ENCODE measurements at regions not wholly inside any gene's neighbourhood (a gene's known extent, or its start where the extent isn't known, plus 50 kb on each side); places are given as distances from the start of the nearest gene placed in this dataset.

DNA sequence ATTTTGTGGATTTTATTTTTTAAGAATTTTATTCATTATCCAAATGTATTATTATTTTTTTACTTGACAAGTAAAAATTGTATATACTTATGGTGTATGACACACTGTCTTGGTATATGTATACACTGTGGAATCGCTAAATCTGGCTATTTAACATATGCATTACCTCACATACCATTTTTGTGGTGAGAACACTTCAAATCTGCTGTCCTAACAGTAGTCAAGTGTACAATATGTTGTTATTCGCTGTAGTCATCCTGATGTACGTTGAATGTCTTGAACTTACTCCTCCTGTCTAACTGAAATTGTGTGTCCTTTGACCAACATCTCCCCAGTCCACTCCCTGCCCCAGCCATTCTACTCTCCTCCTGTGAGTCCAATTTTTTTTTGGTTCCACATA lies 153.2 kb upstream of the PTPRM start:
- DNase-seq (ENCODE audit: extremely low read depth, low read depth, low spot score): no peak

DNA sequence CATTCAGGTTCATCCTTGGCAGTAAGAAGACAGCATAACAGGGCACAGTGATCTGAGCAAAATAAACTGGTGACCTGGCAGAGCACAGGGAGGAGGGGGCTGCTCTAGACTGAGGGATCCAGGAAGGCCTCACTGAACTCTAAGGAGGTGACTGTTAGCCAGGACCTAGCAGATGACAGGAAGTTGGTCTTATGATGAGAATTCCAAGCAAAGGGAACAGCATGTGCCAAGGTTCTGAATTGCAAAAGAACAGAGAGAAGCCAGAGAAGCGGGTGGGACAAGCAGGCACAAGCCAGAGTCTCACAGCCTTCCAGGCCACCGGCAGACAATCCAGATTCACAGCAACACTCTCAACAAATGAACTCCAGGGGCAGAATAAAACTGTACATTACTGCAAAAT lies 152.7 kb upstream of the PTPRM start:
- no peak for DNase-seq (ENCODE audit: extremely low read depth, low read depth, low spot score)

DNA sequence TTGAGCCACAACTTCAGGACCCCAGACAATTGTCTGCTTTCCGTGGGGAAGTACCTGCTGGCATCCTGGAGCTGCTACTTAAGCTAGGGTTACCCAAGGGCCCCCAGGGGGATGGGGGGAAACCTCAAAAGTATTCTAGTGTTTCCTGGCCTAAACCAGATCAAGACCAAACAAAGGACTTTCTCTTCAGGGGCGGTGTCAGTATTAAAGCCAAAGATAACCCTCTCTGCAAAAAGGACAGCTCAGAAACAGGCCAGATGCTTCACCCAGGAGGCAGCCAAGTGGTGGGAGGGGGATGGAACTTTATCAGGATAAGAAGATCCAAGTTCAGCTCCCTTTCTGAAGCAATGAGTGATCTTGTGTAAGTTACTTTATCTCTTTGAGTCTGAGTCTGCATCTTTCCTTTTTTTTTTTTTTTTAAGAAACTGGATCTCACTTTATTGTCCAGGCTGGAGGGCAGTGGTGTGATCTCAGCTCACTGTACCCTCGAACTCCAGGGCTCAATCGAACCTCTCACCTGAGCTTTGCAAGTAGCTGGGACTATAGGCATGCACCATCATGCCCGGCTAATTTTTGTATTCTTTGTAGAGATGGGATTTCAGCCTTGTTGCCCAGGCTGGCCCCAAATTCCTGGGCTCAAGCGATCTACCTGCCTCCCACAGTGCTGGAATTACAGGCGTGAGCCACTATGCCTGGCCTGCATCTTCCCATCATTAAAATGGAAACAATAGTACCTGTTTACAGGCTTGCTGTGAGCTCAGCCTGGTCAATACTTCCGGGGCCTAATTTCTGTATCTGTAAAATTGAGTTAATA lies 151.8 kb upstream of the PTPRM start:
- DNase-seq (ENCODE audit: extremely low read depth, low read depth, low spot score): no peak

DNA sequence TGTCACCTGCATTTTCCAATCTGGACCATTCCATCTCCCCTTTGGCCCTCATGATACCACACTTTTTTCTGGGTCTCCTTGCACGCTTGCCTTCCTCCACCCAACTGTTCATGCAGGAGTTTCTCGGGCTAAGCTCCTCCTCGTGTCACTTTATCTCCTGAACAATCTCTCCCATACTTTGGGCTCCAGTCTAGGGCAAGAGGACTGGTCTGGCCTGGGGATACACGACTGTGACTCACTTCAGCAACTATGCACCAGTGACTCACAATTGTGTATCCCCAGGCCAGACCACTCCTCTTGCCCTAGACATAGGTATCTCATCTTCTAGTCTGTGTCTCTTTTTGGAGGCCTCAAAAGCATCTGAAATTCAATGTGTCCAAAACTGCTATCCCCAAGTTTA lies 149.4 kb upstream of the PTPRM start:
- no peak for DNase-seq (ENCODE audit: extremely low read depth, low read depth, low spot score)

DNA sequence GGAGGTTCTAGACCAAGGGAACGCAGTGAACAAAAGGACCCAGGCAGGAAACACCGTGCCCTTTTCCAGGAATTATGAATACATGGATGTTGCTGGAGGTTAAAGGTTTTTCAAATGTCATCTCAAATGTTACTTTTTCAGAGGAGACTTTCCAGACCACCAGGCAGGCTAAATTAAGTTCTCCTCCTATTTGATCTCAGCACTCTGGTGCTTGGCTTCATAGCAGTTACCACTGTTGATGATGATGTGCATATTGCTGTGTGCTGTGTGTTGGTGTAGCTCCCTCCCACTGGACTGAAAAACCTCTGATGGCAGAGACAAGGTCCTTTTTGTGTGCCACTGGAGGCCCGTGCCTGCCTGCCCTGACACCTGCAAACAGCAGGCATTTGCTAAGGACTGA lies 137.3 kb upstream of the PTPRM start:
- no peak for DNase-seq (ENCODE audit: extremely low read depth, low read depth, low spot score)

DNA sequence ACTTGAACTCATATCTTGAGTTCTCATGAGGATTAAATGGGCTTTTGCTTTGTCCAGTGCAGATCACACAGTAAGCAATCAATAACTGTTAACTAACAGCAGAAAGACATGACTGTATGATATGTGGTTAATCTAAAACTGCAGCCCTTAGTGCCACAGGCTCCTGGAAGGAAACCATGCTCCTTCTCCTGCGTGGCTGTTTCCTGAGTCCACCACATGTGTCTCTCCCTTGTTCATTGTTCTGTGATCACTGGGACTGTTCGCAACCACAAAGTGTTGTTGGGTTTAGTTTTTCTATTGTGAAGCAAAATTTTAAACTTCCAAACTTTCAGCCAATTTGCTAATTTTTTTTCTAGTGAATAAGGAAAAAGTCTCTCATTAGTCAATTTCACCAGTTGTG lies 130.9 kb upstream of the PTPRM start:
- no peak for DNase-seq (ENCODE audit: extremely low read depth, low read depth, low spot score)

DNA sequence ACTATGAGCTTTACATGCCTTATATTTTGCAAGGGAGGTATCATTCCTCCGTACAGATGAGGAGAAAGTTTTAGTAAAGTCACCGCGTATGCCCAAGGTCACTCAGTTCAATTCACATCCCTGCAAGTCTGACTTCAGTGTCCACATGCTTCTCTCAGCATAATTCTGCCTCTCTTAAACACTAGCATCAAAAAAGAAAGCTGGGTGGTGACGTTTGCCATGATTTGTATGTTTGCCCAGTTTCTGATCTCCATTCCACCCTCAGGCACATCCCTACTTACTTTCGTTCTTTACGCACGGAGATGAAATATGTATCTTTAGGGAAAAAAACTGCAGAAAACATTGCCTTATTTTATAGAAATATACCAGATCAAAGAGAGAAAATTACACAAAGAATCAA lies 129.2 kb upstream of the PTPRM start:
- DNase-seq (ENCODE audit: extremely low read depth, low read depth, low spot score): no peak

DNA sequence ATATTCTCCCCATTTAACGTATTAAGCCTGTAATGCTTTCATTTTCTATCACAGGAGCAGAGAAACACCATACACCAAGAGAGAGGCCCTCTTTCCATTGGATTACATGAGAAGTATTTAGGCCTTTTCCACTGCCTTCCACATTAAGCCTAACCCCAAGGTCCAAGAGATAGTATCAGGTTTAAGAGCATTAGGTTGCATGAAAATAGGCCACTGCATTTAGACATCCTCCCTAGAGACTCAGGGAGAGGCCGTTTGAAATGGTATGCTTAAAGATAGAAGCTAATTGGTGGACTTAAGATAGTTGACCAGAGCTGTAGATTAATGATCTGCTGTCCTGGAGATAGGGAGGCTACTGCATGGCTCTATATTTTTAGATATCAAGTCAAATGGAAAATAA lies 128.5 kb upstream of the PTPRM start:
- DNase-seq (ENCODE audit: extremely low read depth, low read depth, low spot score): no peak

DNA sequence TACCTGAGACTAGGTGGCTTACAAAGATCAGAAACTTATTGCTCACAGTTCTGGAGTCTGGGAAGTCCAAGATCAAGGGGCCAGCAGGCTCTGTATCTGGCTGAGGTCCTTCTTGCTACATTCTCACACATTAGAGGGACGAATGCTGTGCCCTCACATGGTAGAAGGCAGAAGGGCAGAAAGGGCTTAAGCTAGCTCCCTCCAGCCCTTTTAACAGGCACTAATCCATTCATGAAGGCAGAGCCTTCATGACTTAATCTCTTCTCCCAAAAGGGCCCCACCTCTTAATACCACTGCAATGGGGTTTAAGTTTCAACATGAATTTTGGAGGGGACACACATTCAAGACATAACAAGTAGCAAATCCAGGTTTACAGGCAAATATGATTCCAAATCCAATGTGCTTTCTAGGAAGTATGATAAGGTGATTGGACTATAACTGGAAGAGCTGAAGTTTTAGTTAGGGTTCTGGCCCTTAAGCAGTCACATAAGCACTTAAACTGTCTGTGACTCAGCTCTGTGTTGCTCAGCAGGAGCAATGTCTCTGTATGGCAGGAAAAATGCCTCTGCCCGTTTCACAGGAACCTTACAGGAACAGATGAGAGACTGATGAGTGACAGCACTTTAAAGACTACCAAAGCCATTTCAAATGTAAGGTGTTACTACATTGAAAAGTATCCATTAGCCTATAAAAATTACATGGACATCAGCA lies 119.6 kb upstream of the PTPRM start:
- no peak for DNase-seq (ENCODE audit: extremely low read depth, low read depth, low spot score)

DNA sequence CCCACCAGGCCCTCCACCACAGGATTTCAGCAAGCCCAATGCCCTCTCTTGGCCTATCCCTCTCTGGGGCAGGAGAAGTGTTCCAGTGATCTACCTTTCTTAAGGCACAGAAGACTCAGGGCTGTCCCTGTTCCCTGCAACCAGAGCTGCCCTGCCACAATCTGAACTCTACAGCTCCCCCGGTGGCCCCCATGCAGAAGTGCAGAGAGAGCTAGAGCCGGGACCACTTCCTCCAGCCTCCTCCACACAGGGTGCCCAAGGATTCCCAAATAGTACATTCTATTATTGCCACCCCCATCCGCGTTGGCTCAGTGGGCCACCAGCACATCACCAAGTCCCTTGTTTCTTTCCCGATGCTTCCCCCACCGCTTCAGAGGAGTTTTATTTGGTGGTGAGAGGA lies 114.8 kb upstream of the PTPRM start:
- no peak for DNase-seq (ENCODE audit: extremely low read depth, low read depth, low spot score)

DNA sequence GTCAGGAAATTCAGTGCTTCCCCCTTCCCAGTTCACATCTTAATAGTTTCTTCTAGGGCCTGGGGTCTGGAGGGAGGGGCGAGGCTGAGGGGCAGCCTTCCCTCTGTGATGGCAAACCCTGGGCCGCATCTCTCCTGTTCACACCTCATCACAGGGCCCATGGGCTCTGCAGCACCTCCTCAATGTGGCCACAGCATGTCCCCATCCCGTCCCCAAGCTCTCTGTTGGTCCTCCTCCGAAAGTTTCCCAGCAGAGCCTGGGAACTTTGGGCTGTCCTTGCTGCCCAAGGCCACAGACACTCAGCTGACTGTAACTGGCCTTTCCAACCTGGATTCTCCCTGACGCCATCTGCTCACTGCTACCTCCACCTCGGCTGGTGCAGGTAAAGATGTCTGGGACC lies 112.7 kb upstream of the PTPRM start:
- DNase-seq (ENCODE audit: extremely low read depth, low read depth, low spot score): no peak

DNA sequence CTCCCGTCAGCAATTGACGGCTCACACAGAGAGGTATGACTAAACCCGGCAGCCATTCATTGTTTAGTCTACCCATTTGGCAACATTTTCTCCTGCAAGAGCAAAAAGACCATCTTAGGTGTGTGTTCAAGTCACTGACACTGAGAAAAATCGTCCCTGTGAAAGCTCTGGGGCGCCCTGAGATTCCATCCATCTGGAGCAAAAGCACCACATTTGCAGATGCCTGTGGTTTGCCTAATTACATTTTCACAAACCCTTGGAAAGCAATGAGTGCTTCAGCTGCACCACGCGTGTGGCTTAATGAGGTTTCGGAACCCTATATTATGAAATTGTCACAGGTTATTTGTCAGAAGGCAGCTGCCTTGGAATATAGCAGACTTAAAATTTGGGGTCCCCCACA lies 110.7 kb upstream of the PTPRM start:
- DNase-seq (ENCODE audit: extremely low read depth, low read depth, low spot score): no peak

DNA sequence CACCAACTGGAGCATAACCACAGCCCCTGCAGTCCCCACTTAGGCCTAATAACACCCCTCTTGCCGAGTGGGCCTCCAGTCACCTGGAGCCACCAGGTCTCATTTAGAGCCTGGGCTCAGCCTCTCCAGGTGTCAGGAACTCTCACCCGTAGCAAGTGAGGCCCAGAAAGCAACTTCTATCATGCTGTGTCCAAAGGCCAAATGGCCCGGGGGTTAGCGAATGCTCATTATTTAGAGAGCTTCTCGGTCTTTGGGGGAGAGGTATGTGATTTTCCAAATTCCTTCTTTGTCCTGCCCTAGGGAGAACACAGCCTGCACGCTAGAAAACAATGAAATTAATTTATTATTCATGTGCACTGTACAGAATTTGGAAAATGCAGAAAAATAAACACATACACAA lies 109.9 kb upstream of the PTPRM start:
- DNase-seq (ENCODE audit: extremely low read depth, low read depth, low spot score): no peak

DNA sequence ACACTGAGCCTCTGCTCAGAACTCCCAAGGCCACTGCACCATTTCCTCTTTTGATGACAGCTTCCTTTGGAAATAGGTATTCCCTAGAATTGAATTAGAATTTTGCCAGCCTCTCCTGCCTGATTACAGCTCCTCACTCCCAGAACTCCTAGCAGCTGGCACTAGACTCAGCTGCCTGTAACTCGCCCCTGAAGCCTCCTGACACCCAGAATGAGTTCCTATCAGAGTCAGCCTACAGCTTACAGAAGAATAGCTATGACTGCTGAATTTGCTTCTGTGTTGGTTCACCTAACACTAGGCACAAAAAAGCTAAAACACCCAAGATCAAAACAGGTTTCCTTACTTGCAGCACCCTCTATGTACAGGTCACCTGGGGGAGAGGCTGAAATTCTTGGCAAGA lies 108.2 kb upstream of the PTPRM start:
- DNase-seq (ENCODE audit: extremely low read depth, low read depth, low spot score): no peak

DNA sequence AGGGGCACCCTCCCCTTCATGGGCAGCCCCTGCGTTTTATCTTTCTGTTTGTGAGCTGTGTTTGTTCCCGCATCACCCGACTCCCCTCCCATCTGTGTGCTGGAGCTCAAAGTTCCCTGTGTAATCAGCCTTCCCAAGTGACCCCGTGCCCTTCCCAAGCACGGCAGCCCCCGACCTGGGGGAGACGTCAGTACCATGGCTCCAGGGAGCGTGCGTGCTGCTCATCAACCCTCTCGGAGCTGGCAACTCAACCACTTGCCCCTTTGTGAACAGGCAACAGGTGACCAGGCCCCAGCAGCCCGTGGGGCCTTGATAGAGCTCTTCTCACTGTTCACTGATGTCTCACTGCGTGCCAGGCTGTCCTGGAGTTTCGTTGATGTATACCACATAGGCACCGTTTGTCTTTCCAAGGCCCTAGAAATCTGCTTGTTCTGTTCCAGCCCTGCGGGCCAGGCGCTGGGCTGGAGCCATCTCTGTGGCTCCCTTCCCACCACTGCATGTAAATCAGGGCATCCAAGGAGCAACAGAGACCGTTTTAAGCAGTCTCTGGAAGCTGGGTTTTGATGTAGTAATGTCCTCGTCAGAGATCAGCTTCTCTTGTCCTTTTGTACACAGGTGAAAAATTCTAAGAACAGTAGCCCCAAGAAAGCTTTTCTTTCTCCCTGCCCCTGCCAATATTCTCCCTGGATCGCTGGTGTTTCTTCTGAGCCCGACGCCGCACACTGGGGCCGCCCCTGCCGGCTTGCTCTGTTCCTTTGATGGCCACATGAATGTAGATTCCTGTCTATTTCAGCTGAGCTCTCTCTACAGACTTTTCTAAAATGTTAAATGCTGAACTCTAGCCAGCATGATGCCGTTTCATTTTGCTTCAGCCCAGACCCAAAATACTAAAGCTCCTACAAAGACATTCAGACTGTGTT lies 107.0 kb upstream of the PTPRM start:
- no peak for DNase-seq (ENCODE audit: extremely low read depth, low read depth, low spot score)

DNA sequence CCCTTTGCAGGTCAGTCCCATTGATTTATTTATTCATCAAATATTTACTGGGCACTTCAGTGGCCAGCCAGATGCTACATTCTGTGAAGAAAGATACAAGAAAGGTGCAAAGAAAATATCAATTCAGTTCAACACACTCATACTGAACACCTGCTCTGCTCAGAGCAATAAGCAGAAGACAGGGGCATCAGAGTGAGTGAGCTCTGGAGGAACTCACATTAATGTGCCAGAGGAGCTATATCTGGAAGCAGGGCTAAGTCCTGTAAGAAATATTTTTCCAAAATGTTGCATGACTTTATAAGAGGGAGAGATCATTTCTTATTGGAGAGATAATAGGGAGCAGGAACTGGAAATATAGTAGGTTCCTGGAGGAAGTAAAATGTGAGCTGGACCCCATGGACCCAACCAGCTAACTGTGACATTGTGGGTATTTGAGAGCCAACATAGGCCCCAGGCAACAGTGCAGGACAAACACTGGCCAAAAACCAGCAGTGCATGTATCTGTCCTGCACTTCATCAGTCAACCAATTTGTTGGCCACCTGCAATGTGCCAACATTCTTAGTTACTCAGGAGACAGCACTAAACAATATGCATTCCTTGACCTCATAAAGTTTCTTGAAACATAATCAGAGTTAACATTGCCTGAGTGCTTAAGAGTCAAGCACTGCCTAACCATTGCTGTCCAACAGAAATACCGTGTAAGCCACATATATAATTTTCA lies 102.7 kb upstream of the PTPRM start:
- no peak for DNase-seq (ENCODE audit: extremely low read depth, low read depth, low spot score)

DNA sequence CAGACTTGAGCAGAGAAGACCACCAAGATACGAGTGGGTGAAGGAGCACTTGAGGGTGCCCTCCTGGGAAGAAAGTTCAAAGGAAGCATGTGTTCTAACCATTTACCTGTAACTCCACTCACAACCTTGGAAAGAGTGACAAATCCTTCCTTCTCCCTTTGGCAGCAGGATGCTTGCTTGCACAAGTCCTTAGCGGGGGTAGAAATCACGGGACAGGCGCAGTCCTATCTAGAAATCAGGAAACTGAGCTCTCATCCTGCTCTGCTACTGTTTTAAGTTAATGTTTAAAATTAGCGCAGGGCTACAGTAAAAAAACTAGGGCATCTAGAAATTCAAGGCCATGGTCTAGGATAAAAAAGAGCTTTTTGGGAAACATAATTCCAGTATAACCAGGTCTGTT lies 100.9 kb upstream of the PTPRM start:
- no peak for DNase-seq (ENCODE audit: extremely low read depth, low read depth, low spot score)

DNA sequence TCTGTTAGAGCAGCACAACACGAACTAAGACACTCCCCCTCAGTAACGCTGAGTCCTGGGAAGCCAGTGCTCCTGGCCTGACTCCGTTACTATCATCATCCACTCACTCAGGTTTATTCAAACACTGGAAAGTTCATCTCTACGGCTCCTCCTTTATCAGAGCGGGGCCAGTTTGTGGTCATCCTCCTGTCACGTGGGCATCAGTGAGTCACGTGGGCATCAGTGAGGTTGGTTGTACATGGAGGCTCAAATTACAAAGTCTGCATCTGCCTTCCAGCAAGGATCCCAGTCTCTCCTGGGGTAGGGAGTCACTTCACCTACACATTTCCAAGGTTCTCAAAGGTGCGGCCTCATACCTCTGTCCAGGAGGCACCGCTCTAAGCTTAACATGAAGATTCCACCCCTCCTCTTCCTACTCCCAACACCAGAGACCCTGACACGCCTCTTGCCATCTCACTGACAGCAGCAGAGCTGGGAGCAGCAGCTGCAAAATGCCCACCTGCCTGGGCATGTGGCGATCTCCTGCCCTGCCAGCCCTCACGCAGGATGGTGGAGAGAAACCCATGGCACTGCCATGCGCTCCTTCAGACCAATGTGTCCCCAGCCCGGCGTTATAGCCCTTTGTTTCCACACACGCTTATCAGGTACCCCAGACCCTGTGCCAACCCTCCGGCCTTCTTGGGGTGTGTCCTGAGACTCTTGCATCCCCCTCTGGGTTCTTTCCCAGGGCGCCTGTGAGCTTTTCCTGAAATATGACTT lies 99.2 kb upstream of the PTPRM start:
- no peak for DNase-seq (ENCODE audit: extremely low read depth, low read depth, low spot score)

DNA sequence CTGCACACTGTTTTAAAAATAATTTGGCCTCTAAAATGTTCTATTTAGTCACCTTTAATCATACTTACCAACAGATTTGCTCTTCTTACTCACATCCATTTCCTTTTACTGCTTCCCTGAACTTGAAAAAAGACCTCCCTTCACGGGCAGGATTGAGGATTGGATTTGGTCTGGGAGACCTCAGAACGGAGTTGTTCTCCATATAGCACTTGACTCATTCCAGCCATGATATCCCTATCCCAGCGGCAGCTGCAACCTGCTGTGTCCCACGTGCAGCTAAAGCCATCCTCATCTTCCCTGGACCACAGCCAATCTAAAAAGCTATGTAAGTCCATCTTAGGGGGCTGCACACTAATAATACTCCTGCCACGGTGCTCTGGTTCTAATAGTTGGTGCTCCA lies 97.0 kb upstream of the PTPRM start:
- DNase-seq (ENCODE audit: extremely low read depth, low read depth, low spot score): no peak

DNA sequence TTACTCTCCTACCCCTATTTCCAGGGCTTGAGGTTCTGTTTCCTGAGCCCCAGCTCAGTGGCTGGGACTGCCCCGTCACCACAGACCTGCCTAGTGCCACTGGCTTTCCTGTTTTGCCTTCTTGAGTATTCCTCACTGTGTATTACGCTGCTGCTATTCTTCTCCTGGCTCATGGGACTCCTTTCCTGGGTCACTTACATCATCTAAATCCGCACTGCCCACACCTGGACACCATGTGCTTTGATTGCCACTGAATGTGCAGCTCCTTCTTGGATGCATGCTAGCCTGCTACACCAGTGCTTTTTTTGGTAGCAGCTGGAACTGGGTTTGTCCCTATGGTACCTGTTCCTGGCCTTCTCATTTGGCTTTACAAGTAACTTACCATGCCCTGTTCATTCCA lies 96.6 kb upstream of the PTPRM start:
- DNase-seq (ENCODE audit: extremely low read depth, low read depth, low spot score): no peak

Data from glomerular endothelial cell (primary cell).